Tibial nerve (tissue), 4 donors: ENCODE measurements at regions not wholly inside any gene's neighbourhood (a gene's known extent, or its start where the extent isn't known, plus 50 kb on each side); places are given as distances from the start of the nearest gene placed in this dataset.

Experiments
- DNase-seq, 2 donors: peaks; one replicate each; pipeline ENCODE4 v3.0.0-alpha.2; 2019; ENCODE audit warnings: low spot score in 2 of 2
- H3K27ac ChIP-seq, 4 donors: fragments of 200-600 bp; sonication (generic) in 3 of 4; one replicate each; pipeline ENCODE4 v1.5.1; 2017 to 2019; ENCODE audit warnings: mild to moderate bottlenecking in 1 of 4
- H3K27me3 ChIP-seq, 2 donors: fragments of 200-600 bp; sonication (generic) in 1 of 2; one replicate each; pipeline versions ENCODE4 v1.5.1 to v1.6.0; 2017 to 2019
- H3K36me3 ChIP-seq, 3 donors: fragments of 200-600 bp; sonication (generic); one replicate each; pipeline ENCODE4 v1.5.1; 2018 to 2019
- H3K4me1 ChIP-seq, 4 donors: fragments of 200-600 bp; sonication (generic) in 3 of 4; one replicate each; pipeline ENCODE4 v1.5.1; 2017 to 2019
- H3K4me3 ChIP-seq, 4 donors: fragments of 200-600 bp; sonication (generic) in 3 of 4; one replicate each; pipeline ENCODE4 v1.5.1; 2017 to 2019; ENCODE audit warnings: mild to moderate bottlenecking in 1 of 4, moderate library complexity in 1 of 4
- H3K9me3 ChIP-seq, 4 donors: fragments of 200-600 bp; sonication (generic) in 3 of 4; one replicate each; pipeline ENCODE4 v1.5.1; 2017 to 2019
- CTCF ChIP-seq, 5 experiments: fragments of 200-600 bp in 3 of 5; fragments of 450-650 bp in 2 of 5; sonication (generic) in 3 of 5; IDR thresholded peaks; one replicate each; pipeline ENCODE4 v1.5.1; 2016 to 2019; ENCODE audit warnings: antibody characterized with exemption in 5 of 5, mild to moderate bottlenecking in 3 of 5, moderate library complexity in 2 of 5
- EP300 ChIP-seq, 2 donors: sonication (generic); formaldehyde crosslinking; IDR thresholded peaks; one replicate each; pipeline ENCODE4 v1.6.1; 2017; ENCODE audit warnings: antibody characterized with exemption in 2 of 2, mild to moderate bottlenecking in 1 of 2
- POLR2A ChIP-seq, 2 donors: fragments of 450-650 bp; IDR thresholded peaks; one replicate each; pipeline ENCODE4 v1.6.1; 2017; ENCODE audit warnings: antibody characterized with exemption in 2 of 2, mild to moderate bottlenecking in 2 of 2, moderate library complexity in 2 of 2
- WGBS, 2 donors: methylation state at CpG; one replicate each; pipeline ENCODE4 v1.1.5; 2018; 5-methylcytosine and 5-hydroxymethylcytosine counted together

DNA sequence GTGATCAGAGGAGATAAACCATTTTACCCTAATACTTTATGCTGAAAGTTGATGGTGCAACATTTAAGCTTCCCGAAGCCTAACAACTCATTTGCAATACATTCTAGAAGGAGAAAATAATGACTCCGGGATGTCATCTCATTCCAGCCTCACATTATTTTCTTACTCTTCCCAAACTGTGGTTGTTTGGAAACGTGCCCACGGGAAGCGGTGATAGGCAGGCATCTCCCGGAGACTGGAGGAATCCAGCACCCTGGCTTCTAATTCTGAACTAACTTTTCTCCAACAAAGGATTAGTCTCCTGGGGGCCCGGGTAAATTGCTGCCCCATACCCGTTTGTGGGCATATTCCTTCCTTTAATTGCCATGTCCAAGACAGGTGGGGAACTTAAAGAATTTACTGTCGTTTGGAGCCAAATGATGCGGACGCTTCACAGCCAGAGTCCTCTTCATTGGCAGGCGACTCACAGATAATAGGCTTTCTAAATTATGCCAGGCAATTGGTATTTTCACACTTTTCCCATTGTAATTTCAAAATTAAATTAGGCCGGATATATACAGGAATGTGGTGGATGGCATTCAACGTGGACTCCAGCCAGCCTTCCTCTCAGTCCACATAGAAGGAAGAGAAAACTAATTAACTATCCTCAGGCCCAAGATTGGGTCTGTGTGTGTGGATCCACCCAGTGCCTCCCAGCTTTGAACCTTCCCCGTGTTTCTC is 278.1 kb downstream of the AJAP1 start:
- no peaks in the 10 kb centered on the region for H3K36me3 ChIP-seq
- no peaks in the 10 kb centered on the region for H3K4me1 ChIP-seq
- H3K4me3 ChIP-seq: no peak overlapping the region
- no peaks in the 10 kb centered on the region for H3K9me3 ChIP-seq
- DNase-seq: no peak
- H3K27ac ChIP-seq: no peak overlapping the region
- H3K27me3 ChIP-seq: no peaks in the 10 kb centered on the region
- no peak for TF ChIP-seq CTCF (IDR thresholded peaks at IDR 0.05)
- no peak for TF ChIP-seq EP300 (IDR thresholded peaks at IDR 0.05)
- no peak for TF ChIP-seq POLR2A (IDR thresholded peaks at IDR 0.05)
- 67 to 73% methylated on average over 15 of the region's 15 CpGs for WGBS, 2 donors

DNA sequence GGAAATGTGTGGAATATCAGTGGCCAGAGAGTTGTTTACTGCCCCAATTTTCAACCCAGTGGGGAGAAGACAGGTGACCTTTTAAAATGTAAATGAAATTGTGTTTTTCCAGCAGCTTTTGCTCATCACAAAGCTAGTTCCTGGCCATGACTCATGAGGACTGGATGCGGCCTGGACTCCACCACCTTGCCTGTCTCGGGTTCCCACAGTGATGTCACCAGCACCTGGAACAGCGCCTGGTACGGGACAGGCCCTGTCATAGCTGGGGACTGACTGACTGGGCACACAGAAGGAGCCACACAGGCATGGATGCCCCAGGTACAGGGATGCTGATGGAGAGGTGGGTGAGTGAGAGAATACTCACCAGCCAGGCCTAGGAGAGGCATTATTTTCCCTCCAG is 277.1 kb downstream of the AJAP1 start:
- Histone ChIP-seq H3K27ac (no peak overlapping the region), H3K4me3 (no peak overlapping the region), H3K4me1 (no peaks in the 10 kb centered on the region), H3K9me3 (no peaks in the 10 kb centered on the region), H3K36me3 (no peaks in the 10 kb centered on the region), H3K27me3 (no peaks in the 10 kb centered on the region)
- DNase-seq: no peak
- TF ChIP-seq POLR2A (IDR thresholded peaks at IDR 0.05) (no peak), CTCF (IDR thresholded peaks at IDR 0.05) (no peak), EP300 (IDR thresholded peaks at IDR 0.05) (no peak)
- WGBS, 2 donors: 69 to 80% methylated on average over 4 of the region's 4 CpGs

DNA sequence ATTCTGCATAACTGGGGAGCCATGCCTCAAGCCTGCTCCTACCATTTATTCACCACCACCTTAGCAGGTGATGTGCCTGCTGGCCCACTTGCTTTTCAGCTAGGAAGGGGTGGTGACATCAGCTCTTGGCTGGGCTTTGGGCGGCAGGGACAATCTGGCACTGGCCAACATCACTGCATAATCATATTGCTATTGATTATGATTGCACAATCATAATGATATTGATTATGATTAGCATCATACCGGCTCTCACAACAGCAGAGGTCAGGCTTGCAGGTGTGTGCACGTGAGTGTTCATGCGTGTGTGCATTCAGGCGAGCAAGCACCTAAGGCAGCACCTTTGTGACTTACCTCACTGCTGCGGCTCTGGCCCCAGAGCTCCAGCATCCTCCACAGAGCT is 273.8 kb downstream of the AJAP1 start:
- Histone ChIP-seq H3K4me1 (no peaks in the 10 kb centered on the region), H3K4me3 (no peak overlapping the region), H3K9me3 (no peaks in the 10 kb centered on the region), H3K27ac (no peak overlapping the region), H3K36me3 (no peaks in the 10 kb centered on the region), H3K27me3 (no peaks in the 10 kb centered on the region)
- no peak for TF ChIP-seq EP300 (IDR thresholded peaks at IDR 0.05)
- TF ChIP-seq CTCF (IDR thresholded peaks at IDR 0.05): no peak
- no peak for TF ChIP-seq POLR2A (IDR thresholded peaks at IDR 0.05)
- WGBS, 2 donors: 81 to 92% methylated on average over 6 of the region's 6 CpGs
- DNase-seq: no peak

GRCh38 chr1:4924356-4924755 is 269.9 kb downstream of the AJAP1 start:
- Histone ChIP-seq H3K4me1 (no peaks in the 10 kb centered on the region), H3K36me3 (no peaks in the 10 kb centered on the region), H3K27me3 (no peaks in the 10 kb centered on the region), H3K27ac (no peak overlapping the region), H3K4me3 (no peak overlapping the region), H3K9me3 (peaks cover 0 to 14% (median 0%) of the 10 kb centered on the region in 4 donors)
- DNase-seq: no peak
- 73 to 88% methylated on average over 2 of the region's 2 CpGs for WGBS, 2 donors
- TF ChIP-seq EP300 (IDR thresholded peaks at IDR 0.05): no peak
- TF ChIP-seq POLR2A (IDR thresholded peaks at IDR 0.05): no peak
- no peak for TF ChIP-seq CTCF (IDR thresholded peaks at IDR 0.05)

DNA sequence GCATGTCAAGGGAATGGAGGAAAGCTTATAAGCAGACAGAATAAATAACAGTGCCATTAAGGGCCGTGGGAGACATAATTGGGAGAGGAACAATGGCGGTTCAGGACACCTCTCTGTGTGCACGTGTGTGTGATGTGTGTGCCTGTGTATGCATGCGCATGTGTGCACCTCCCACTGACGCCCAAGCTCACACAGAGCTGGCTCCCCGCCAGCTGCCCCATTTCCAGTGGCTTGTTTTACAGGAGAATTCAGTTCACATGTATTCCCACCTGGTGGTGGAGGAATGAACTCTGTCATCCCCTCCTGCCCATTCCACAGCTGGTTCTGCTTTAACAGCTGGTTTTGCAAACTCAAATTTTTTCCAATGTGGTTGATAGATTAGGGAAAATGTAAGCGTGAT is 262.2 kb downstream of the AJAP1 start:
- WGBS, 2 donors: 50 to 59% methylated on average over 7 of the region's 7 CpGs
- Histone ChIP-seq H3K4me1 (no peaks in the 10 kb centered on the region), H3K4me3 (no peak overlapping the region), H3K27ac (no peak overlapping the region), H3K27me3 (no peaks in the 10 kb centered on the region), H3K36me3 (no peaks in the 10 kb centered on the region), H3K9me3 (peaks cover 0 to 27% (median 0%) of the 10 kb centered on the region in 4 donors)
- TF ChIP-seq CTCF (IDR thresholded peaks at IDR 0.05): no peak
- TF ChIP-seq EP300 (IDR thresholded peaks at IDR 0.05): no peak
- TF ChIP-seq POLR2A (IDR thresholded peaks at IDR 0.05): no peak
- DNase-seq: no peak
